ENCODE measurements at regions not wholly inside any gene's neighbourhood (a gene's known extent, or its start where the extent isn't known, plus 50 kb on each side); places are given as distances from the start of the nearest gene placed in this dataset.

GRCh38 chr5:23042226-23042625, 189.1 kb upstream of the CDH12 start:
- TF ChIP-seq, protein P1, sequence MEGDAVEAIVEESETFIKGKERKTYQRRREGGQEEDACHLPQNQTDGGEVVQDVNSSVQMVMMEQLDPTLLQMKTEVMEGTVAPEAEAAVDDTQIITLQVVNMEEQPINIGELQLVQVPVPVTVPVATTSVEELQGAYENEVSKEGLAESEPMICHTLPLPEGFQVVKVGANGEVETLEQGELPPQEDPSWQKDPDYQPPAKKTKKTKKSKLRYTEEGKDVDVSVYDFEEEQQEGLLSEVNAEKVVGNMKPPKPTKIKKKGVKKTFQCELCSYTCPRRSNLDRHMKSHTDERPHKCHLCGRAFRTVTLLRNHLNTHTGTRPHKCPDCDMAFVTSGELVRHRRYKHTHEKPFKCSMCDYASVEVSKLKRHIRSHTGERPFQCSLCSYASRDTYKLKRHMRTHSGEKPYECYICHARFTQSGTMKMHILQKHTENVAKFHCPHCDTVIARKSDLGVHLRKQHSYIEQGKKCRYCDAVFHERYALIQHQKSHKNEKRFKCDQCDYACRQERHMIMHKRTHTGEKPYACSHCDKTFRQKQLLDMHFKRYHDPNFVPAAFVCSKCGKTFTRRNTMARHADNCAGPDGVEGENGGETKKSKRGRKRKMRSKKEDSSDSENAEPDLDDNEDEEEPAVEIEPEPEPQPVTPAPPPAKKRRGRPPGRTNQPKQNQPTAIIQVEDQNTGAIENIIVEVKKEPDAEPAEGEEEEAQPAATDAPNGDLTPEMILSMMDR (IDR thresholded peaks at IDR 0.05), result no peak
- TF ChIP-seq POLR2A (IDR thresholded peaks at IDR 0.05), result no peak
